ENCODE measurements at regions not wholly inside any gene's neighbourhood (a gene's known extent, or its start where the extent isn't known, plus 50 kb on each side); places are given as distances from the start of the nearest gene placed in this dataset.

DNA sequence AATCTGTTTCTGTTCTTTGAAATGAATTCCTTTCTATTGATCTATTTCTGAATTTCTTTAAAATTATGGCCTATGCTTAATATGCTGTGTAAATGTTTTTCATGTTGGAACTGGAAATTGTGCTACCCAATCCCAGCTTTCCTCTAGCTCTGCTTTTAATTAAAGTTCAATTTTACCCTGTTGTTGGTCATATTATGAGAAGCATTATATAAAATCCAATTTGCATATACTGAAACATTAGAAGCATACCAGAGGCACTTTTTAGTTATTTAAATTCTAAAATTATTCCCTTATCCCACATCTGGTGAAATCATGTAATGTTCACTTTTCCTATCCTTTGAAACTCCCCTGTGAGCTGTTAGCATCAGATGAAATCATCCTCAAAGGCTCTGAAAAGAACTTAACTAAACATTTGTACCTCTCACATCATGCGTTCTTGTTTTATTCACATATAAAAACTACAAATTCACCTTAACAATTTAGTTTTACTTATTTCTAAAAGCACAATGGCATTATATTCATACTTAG is 160.6 kb upstream of the COL21A1 start:
- DNase-seq, result no peak

DNA sequence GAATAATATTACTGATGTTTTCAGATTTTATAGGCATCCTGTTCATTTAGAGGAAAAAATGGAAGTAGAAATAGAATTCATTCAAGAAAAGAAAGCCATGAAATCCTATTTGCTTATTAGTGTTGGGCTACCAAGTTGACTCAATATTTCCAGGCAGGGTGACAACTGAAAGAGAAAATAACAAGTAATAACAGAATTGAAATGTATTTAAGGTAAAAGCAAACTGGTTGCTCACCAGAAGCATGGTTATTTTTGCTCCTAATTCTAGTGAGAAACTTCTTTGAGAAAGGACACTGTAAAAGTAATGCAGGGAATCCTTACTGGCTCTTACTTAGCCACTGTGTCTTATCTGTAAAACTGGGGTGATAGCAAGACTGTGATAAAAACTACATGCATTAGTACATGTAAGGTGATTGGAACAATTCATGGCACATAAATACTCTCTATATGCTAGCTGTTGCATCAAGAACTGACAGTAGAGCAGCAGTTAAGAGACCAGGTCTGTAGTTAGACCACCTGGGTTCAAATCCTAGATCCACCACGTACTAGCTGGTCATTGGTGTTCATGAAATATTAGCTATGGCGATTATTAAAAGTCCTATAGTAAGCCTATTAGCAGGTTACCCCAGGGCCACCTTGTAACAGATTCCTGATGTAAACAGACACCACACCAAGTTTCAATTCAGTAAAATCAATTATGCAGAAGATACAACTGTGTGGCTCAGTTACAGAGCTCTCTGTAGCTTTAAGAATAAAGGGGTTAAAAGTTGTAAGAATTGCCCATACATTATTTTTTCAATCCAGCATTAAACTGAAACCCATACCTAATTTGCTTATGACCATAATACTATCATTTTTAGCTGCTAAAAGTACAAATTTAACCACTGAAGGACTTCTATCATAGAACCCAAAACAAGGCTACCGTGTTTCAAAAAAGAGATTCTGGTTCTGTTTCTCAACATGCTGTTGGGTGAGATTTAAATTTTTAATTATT is 159.2 kb upstream of the COL21A1 start:
- no peak for DNase-seq

DNA sequence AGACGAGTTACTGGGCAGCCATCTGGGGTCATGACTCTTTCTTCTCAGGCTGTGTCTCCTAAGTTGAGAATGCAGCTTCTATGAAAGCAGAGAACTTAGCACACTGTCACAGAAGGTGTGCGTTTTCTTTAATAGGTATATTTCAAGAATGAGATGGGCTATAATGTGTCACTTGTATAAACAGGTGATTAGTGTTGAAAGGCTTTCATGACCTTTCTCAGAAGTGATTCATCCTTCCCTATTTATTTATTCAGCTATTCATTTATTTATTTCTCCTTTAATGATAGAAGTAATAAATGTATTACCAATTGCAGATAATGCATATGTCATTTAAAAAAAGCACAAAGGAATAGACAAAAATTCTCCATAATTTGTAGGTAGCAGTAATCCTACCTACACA is 157.2 kb upstream of the COL21A1 start:
- DNase-seq, result no peak

DNA sequence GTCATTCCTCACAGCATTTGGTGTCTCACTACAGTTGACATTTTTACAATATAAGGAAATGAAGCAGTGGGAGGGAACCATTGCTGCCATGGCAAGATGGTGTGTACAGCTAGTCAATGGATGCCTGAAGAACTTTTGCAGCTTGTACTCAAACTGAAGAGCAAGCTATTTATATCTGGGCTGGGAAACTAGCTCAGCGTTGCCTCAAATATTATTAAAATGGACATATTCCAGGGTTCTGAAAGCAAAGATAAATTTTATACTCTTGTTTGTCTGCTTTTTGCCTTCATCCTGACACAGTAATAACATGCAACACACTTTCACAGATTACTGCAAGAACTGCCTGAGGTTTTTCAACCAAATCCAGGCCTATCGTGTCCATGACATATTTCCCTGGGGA is 156.4 kb upstream of the COL21A1 start:
- DNase-seq, result no peak

DNA sequence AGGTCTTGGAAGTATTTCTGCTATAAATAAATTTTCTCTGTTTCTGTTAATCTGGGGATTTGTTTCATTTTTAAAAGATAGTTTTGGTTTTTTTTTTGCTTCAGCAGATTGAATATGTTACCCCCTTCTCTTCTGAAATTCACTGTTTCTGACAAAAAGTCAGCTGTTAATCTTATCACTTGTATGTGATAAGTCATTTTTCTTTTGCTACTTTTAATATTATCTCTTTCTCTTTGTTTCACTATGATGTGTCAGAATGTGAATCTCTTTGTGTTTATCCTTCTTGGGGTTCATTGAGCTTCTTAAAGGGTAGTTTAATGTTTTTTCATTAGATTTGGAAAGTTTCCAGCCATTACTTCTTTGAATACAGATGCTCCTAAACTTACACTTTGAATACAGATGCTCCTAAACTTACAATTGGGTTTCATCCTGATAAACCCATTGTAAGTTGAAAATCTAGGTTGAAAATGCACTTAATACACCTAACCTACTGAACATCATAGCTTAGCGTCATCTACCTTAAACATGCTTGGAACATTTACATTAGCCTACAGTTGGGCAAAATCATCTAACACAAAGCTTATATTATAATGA is 154.2 kb upstream of the COL21A1 start:
- DNase-seq, result no peak

DNA sequence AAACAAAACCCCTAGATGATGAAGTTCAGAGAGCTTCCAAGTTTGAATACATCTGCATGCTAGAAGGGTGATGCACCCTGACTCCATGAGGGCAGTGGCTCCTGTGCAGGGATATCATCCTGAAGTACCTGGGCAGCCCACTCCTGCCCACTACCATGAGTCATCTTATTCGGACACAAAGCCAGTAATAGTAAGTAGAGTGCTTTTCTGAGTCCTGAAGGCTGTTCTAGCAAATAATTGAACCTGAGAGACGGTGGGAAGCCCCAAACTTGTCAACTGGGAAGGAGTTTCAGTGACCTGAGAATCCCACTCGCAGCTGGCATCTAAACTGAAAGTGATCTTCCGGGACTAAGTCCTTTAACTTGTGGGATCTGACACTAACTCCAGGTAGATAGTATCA is 152.9 kb upstream of the COL21A1 start:
- no peak for DNase-seq

DNA sequence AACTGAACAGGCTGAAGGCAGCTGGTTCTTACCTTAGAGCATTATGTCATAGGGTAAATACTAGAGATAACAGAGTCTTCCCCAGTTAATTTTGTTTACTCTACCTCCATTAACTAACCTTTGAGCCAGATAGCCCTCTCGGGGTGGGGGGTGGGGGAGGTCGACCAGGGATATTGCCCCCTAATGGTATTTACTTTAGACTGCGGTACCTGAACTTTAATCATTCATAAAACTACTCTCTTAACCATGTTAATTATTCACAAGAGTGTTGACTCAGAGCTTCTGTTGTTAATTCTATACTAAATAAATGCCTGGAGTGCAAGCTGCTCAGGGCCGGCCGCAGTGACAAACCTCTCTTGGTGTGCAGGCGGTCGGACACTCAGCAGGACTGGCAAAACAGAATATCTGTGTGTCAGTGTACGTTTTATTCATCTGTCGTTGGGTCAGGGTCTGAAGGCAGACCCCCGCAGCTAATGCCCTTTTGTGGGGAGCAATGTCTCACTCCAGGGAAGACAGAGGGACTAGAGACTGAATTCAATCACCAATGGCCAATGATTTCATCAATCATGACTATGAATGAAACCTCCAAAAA is 152.4 kb upstream of the COL21A1 start:
- DNase-seq, result no peak

DNA sequence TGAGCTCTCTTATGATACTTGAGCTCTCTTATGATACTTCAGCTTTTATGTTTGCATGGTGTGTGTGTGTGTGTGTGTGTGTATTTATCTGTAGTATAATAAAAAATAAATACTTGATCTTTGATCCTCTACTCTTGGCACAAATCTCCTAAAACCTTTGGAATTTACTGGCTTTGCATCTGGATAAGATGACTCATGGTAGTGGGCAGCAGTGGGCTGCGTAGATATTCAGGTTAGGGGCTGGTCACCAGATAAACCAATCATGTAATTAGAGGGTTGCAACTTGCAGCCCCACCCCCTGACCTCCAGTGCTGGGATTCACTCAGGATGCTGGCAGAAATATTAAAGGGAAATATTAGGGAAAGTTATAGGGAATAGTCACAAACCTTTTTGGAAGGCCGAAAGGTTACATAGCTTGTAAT is 151.9 kb upstream of the COL21A1 start:
- DNase-seq, result no peak

DNA sequence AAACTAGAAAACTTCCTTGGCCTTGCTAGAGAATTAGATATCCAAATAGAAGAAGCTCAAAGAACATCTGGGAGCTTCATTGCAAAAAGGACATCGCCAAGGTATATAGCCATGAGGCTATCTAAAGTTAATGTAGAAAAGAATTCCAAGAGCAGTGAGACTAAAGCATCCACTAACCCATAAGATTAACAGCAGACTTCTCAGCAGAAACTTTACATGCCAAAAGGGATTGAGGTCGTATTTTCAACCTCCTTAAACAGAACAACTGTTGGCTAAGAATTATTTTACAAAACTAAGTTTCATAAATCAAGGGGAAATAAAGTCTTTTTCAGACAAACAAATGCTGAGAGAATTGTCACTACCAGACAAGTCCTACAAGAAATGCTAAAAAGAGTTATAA is 149.1 kb upstream of the COL21A1 start:
- DNase-seq, result no peak

DNA sequence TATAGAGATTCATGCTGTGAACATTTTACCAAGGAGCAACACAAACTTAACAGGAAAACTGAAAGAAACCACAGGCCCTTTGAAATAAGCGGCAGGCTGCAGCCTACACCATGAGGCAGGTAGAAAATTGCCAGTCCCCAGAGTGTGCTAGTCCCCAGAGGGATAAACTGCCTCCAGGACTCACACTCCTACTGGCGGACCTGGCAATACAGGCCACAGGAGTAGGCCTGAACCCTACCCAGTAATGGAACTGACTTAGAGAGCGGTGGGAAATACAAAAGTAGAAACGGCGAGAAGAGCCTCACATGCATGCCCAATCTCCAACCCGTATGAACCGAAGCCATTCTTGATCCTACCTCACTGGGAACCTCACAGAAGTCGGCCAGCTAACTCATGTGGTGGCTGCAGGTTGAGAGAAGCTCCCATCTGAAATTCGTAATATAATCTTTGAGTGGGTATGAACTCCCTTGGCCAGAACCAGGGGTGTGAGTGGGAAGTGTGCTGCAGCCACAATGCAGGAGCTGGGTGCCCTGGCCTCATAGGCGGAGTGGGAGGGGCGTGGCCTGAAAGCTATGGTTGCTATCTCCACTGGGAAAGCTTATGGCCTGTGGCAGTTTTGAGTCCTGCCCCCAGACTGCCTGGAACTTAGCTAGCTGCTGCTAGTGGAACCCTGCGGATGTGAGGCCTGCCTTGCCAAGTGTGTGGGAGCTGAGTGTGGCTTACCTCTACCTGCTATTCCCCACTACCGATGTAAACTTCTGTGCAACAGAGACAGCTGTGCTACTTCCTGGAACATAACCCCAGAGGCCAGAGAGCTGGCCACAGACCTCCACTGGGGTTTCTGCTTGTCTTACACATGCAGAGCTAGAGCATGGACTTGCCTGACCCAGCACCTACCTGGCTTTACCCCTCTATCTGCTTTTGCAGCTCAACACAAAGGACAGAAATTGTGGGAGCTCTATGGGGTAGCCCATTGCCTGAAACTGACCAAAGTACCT is 146.5 kb upstream of the COL21A1 start:
- DNase-seq, result no peak

DNA sequence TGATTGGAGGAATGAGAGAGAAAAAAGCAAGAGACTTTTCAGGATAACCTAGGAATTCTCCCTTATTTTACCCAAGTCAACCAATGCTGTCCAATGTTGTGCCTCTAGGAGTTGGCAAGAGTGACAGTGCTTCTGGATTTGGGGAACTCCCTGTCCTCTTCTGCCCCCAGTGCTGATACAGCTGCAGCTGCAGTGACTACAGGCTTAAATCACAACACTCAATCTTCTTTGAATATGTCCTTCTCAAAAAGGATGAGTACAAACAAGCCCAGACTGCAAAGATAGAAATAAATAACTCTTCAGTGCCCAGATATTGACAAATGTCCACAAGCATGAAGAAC is 141.0 kb upstream of the COL21A1 start:
- DNase-seq, result no peak

DNA sequence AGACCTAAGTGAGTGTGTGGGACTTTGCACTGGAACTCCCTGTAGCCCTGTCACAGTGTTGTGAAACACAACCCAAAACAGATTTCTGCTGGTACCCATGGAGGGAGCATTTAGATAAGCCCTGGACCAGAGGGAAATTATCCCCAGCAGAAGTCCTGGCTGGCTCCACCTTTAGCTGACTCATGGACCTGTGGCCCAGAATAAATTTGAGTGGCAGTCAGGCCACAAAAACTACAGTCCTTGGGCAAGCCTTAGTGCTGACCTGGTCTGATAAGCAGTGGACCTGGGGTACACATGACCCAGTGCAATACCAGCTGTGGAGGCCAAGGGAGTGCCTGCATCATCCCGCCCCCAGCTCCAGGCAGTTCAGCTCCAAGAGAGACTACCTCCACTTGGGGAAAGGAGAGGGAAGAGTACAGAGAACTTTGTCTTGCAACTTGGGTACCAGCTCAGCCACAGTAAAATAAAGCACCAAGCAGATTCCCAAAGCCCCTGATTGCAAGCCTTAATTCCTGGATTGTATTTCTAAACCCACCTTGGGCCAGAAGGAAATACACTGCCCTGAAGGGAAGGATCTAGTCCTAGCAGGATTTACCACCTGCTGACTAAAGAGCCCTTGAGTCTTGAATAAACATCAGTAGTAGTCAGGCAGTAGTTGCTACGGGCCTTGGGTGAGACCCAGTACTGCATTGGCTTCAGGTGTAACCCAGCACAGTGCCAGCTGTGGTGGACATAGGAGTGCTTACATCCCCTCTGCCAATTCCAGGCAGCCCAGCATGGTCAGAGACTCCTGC is 140.4 kb upstream of the COL21A1 start:
- no peak for DNase-seq

DNA sequence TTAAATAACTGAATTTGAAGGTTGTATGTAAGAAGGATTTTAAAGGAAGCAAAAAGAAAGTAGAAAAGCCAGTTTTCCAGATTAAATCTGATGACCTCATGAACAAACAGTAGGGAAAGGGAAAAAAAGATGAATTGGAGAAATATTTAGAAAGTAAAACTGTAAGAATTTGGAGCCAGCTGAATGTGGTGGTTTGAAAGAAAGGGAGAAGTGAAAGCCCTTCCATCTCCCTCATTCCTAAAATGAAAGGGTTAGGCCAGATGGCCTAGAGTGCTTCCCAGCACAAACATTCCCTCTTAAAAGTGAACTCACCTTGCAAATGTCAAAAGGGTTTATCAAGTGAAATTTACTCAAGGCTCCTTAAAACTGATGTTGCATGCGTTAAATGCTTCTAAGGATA is 139.3 kb upstream of the COL21A1 start:
- DNase-seq, result no peak

DNA sequence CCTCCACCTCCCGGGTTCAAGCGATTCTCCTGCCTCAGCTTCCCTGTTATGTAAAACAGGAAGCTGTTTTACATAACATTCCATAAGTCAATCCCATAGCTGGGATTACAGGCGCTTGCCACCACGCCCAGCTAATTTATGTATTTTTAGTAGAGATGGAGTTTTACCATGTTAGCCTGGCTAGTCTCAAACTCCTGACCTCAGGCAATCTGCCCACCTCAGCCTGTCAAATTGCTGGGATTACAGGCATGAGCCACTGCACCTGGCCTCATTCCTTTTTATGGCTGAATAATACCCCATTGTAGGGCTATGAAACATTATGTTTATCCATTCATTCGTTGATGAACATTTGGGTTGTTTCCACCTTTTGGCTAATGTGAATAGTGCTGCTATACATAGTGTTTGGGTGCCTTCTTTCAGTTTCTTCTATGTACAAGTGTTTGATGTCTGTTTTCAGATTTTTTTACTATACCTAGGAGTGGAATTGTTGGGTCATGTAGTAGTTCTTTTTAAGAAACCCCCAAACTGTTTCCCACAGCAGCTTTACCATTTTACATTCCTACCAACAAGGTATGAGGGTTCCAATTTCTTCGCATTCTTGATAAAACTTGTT is 138.7 kb upstream of the COL21A1 start:
- DNase-seq, result no peak

DNA sequence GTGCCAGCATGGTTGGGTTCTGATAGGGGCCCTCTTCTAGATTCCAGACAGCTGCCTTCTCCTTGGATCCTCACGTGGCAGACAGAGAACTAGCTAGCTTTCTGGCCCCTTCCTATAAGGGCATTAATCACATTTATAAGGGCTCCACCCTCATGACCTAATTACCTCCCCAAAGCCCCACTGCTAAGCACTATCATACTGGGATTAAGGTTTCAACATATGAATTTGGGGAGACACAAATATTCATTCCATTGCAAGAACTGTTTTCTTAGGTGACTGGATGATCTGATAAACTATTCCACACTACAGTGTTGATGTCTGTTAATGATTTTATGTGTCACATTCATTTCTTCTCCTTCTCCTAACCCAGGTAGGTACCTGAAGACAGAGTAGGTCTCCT is 135.8 kb upstream of the COL21A1 start:
- DNase-seq, result no peak

DNA sequence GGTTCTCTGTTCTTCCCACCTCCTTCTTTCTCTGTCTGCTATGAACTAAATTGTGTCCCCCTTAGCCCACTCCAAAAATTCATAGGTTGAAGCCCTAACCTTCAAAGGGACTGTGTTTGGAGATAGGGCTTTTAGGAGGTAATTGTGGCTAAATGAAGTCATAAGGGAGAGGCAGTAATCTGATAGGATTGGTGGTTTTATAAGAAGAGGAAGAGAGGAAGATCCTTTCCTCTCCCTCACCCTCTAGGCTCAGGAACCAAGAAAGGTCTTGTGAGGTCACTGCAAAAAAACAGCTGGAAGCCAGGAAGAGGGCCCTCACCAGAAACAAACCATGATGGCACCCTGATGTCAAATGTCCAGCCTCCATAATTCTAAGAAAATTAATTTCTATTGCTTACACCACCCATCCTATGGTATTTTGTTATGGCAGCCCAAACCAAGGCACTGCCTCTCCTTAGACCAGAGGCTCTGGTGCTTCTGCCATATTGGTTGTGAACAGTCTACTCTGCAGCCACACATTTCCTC is 135.1 kb upstream of the COL21A1 start:
- DNase-seq, result no peak

DNA sequence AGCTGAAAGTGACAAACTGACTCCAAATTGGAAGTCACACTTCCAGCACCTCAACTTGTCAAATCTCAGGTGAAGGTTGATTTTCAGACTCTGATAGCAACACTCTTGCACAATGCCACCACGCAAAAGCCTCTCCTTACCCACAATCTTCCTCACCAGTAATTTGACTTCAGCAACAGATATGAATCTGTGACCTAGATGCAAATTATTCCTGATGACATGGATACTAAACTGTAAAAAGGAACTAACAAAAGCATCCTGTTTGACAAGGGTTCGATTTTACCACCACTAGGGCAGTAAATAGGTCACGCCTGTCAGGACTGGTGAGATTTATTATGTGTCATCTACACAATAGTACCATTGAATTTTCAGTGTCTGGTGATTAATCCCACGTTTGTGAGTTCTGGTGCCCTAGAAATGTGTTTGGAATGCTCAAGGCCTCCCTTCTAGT is 134.4 kb upstream of the COL21A1 start:
- DNase-seq, result no peak

DNA sequence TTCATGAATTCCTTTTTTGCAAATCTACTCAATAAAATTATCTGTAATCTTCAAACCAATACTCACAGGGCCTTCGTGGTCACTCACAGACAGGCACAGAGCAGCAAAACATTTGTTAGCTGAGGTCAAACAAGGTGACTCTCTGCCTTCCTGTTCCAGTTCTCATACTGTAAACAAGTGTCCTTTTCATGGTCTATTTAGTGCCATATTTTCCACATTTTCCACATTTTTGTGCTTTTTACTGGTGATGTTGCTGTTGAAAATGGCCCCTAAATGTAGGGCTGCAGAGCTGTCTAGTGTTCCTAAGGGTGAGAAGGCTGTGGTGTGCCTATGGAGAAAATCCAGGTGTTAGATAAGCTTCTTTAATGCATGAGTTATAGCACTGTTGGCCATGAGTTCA is 133.1 kb upstream of the COL21A1 start:
- DNase-seq, result no peak

DNA sequence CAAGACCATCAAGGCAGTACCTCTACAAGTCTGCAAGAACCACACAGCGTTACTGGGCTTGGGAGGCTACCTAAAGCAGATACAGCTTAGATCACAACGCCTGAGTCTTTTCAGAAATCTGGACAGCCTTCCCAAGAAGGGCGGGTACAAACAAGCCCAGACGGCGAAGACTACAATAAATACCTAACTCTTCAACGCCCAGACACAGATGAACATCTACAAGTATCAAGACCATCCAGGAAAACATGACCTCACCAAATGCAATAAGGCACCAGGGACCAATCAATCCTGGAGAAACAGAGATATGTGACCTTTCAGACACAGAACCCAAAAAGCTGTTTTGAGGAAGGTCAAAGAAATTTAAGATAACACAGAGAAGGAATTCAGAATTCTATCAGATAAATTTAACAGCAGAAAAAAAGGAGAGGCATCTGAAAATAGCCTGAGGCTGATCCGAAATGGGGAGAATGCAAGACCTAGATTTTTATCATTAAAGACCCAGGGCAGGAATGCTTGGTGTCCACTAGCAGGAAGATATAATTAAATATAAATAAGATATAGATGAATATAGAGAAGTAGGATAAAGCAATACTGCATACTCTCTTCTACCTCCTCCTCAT is 131.7 kb upstream of the COL21A1 start:
- no peak for DNase-seq

DNA sequence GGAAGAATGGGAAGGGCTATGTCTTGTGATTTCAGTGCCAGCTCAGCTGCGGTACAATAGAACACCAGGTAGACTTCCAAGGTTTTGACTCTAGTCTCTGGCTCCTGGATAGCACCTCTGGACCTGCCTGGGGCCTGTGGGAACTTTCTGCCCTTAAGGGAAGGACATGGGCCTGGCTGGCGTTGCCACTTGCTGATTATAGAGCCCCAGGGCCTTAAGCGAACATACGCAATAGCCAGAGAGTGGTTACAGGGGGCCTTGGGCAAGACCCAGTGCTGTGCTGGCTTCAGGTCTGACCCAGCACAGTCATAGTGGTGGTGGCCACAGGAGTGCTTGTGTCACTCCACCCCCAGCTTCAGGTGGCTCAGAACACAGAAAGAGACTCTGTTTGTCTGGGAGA is 131.1 kb upstream of the COL21A1 start:
- no peak for DNase-seq

DNA sequence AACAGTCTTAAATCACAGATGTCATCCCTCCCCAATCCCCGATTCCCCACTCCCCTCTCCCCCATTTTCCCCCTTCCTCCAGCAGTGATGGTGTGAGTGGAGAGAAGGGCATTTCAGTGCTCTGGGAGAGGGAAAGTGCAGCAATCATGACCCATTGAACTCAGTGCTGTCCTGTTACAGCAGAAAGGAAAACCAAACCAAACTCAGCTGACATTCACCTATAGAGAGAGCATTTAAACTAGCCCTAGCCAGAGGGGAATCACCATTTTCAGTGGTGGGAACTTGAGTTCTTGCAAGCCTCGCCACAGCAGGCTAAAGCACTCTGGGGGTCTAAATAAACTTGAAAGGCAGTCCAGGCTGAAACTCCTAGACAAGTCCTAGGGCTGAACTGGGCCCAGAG is 129.9 kb upstream of the COL21A1 start:
- DNase-seq, result no peak

Data from stimulated activated naive CD4-positive, alpha-beta T cell (primary cell).